HCT116 (cell line): ENCODE measurements at regions not wholly inside any gene's neighbourhood (a gene's known extent, or its start where the extent isn't known, plus 50 kb on each side); places are given as distances from the start of the nearest gene placed in this dataset.

ENCODE experiments used
- ATAC-seq: fragments of 200-7000 bp; cut with Tn5 transposase; 2 replicates; pipeline ENCODE4 v1.9.1; 2020; ENCODE audit warnings: mild to moderate bottlenecking, moderate library complexity
- BruUV-seq: library from RNA; stranded (reverse); fragments of 400-500 nt; replicated peaks from 2 replicates; lab custom pipeline; 2021; lab: Mats Ljungman, UMichigan
- CTCF ChIA-PET: fragments of 300-600 bp; sonication (Branson Sonifier 250); formaldehyde crosslinking; loops from one replicate; lab custom pipeline; 2021; ENCODE audit warnings: antibody characterized with exemption; lab: Charles Lee
- POLR2A ChIA-PET: fragments of 300-600, 350-600 bp; sonication (Branson Sonifier 250); formaldehyde crosslinking; loops from one replicate; lab custom pipeline; 2021; ENCODE audit warnings: antibody characterized with exemption; lab: Charles Lee
- RAD21 ChIA-PET, 2 experiments: fragments of 300-600 bp; sonication (Branson Sonifier 250); formaldehyde crosslinking; loops; one replicate each; lab custom pipeline; 2023; ENCODE audit warnings: low total read pairs in 2 of 2; ENCODE audit not compliant: uncharacterized antibody in 2 of 2, unreplicated experiment in 2 of 2, low non-redundant PET in 1 of 2; lab: Charles Lee
- DNase-seq: peaks from one replicate; pipeline ENCODE4 v3.0.0-alpha.2; 2010; ENCODE audit warnings: low read depth, low spot score
- H2AFZ ChIP-seq: fragments of 200-600 bp; shearing (Covaris generic), sonication (generic); 2 replicates; pipeline ENCODE4 v1.6.1; 2017; ENCODE audit warnings: low read depth, mixed run types, mixed read lengths, antibody characterized with exemption, low read length; ENCODE audit not compliant: poor library complexity, severe bottlenecking
- H3K27ac ChIP-seq: 2 replicates; pipeline ENCODE4 v1.5.1; 2012; ENCODE audit warnings: low read depth, low read length
- H3K27me3 ChIP-seq: fragments of 200-600 bp; sonication (generic); 2 replicates; pipeline ENCODE4 v1.6.1; 2016; ENCODE audit warnings: mixed run types, low read length, mixed read lengths; ENCODE audit not compliant: insufficient read depth
- H3K36me3 ChIP-seq, 2 experiments: fragments of 200-500 bp in 1 of 2; fragments of 200-600 bp in 1 of 2; sonication (Bioruptor generic) in 1 of 2; sonication (generic) in 1 of 2; 2 replicates each; pipeline versions ENCODE4 v1.5.1 to v1.6.1; 2014 to 2016; ENCODE audit warnings: low read length in 2 of 2, inconsistent platforms in 1 of 2, mixed read lengths in 1 of 2, mixed run types in 1 of 2; ENCODE audit not compliant: insufficient read depth in 2 of 2, control insufficient read depth in 1 of 2
- H3K4me1 ChIP-seq, 2 experiments: fragments of 200-600 bp in 1 of 2; sonication (generic) in 1 of 2; 2 replicates each; pipeline versions ENCODE4 v1.5.1 to v1.6.1; 2012 to 2017; ENCODE audit warnings: low read length in 2 of 2, inconsistent platforms in 1 of 2, mild to moderate bottlenecking in 1 of 2, mixed read lengths in 1 of 2, mixed run types in 1 of 2, moderate library complexity in 1 of 2; ENCODE audit not compliant: insufficient read depth in 2 of 2, control insufficient read depth in 1 of 2
- H3K4me2 ChIP-seq: fragments of 200-600 bp; sonication (generic); 2 replicates; pipeline ENCODE4 v1.6.1; 2017; ENCODE audit warnings: mixed run types, low read length, mixed read lengths
- H3K4me3 ChIP-seq, 2 experiments: fragments of 200-600 bp in 1 of 2; sonication (generic) in 1 of 2; replicated peaks in 1 of 2; 2 replicates each; pipeline ENCODE4 v1.5.1; 2011 to 2016; ENCODE audit warnings: low read length in 2 of 2, control low read depth in 1 of 2, low read depth in 1 of 2, mild to moderate bottlenecking in 1 of 2, mixed read lengths in 1 of 2, mixed run types in 1 of 2
- H3K79me2 ChIP-seq: fragments of 200-600 bp; sonication (generic); 2 replicates; pipeline ENCODE4 v1.6.1; 2017; ENCODE audit warnings: mild to moderate bottlenecking, mixed run types, low read length, moderate library complexity, mixed read lengths; ENCODE audit not compliant: insufficient read depth
- H3K9ac ChIP-seq: fragments of 200-600 bp; sonication (generic); 2 replicates; pipeline ENCODE4 v1.6.1; 2016; ENCODE audit warnings: low read length, mixed read lengths
- H3K9me2 ChIP-seq: fragments of 200-600 bp; sonication (generic), shearing (Covaris generic); 2 replicates; pipeline ENCODE4 v1.6.1; 2017; ENCODE audit warnings: mixed run types, mild to moderate bottlenecking, moderate library complexity; ENCODE audit not compliant: insufficient read depth
- H3K9me3 ChIP-seq, 2 experiments: fragments of 200-500 bp in 1 of 2; fragments of 200-600 bp in 1 of 2; sonication (Bioruptor generic) in 1 of 2; sonication (generic) in 1 of 2; 2 replicates each; pipeline ENCODE4 v1.6.1; 2014 to 2017; ENCODE audit warnings: low read length in 2 of 2, mixed read lengths in 2 of 2, inconsistent platforms in 1 of 2, low read depth in 1 of 2, mild to moderate bottlenecking in 1 of 2, mixed run types in 1 of 2, moderate library complexity in 1 of 2; ENCODE audit not compliant: control insufficient read depth in 1 of 2, insufficient read depth in 1 of 2
- H4K20me1 ChIP-seq: fragments of 200-600 bp; sonication (generic), shearing (Covaris generic); 2 replicates; pipeline ENCODE4 v1.6.1; 2017; ENCODE audit warnings: mixed run types, mild to moderate bottlenecking, moderate library complexity; ENCODE audit not compliant: insufficient read depth
- CBX3 ChIP-seq: IDR thresholded peaks from 2 replicates; pipeline ENCODE4 v1.6.1; 2012; ENCODE audit warnings: low read depth
- CEBPB ChIP-seq: IDR thresholded peaks from 2 replicates; pipeline ENCODE4 v1.6.1; 2012; ENCODE audit warnings: low read depth
- CTCF ChIP-seq, 3 experiments: fragments of 200-600 bp in 1 of 3; sonication (generic) in 1 of 3; IDR thresholded peaks in 2 of 3; conservative IDR thresholded peaks in 1 of 3; 2 replicates each; pipeline ENCODE4 v1.5.1; 2012 to 2017; ENCODE audit warnings: low read depth in 2 of 3, low read length in 2 of 3, antibody characterized with exemption in 1 of 3, borderline replicate concordance in 1 of 3, control low read depth in 1 of 3, mild to moderate bottlenecking in 1 of 3, mixed read lengths in 1 of 3, mixed run types in 1 of 3, moderate library complexity in 1 of 3; ENCODE audit not compliant: insufficient read depth in 1 of 3
- EZH2 ChIP-seq: fragments of 200-600 bp; sonication (generic); IDR thresholded peaks from 2 replicates; pipeline ENCODE4 v1.6.1; 2017; ENCODE audit warnings: antibody characterized with exemption, mixed run types
- JUND ChIP-seq: IDR thresholded peaks from 2 replicates; pipeline ENCODE4 v1.6.1; 2012
- POLR2A ChIP-seq: IDR thresholded peaks from 2 replicates; pipeline ENCODE4 v1.7.0; 2011; ENCODE audit warnings: borderline replicate concordance; ENCODE audit not compliant: insufficient read depth, insufficient read length; ENCODE audit errors: extremely low read depth
- SP1 ChIP-seq: IDR thresholded peaks from 2 replicates; pipeline ENCODE4 v1.6.1; 2012; ENCODE audit warnings: low read depth
- TCF7L2 ChIP-seq: IDR thresholded peaks from 2 replicates; pipeline ENCODE4 v1.7.0; 2011; ENCODE audit warnings: borderline replicate concordance, inconsistent platforms; ENCODE audit not compliant: insufficient read depth, insufficient read length; ENCODE audit errors: extremely low read depth
- ZBTB33 ChIP-seq: IDR thresholded peaks from 2 replicates; pipeline ENCODE4 v1.6.1; 2011; ENCODE audit warnings: mild to moderate bottlenecking, low read length, moderate library complexity; ENCODE audit not compliant: insufficient replicate concordance; ENCODE audit errors: extremely low read depth
- ZFX ChIP-seq: fragments of 450-650 bp; IDR thresholded peaks from 2 replicates; pipeline ENCODE4 v1.6.1; 2017
- intact Hi-C: fragments of 100-400 bp; cut with micrococcal nuclease; formaldehyde crosslinking; loops from 2 replicates; pipeline ENCODE4 v1.10.0; 2022

- no peak overlapping the region for H2AFZ ChIP-seq
- H3K4me2 ChIP-seq: no peak overlapping the region
- H3K79me2 ChIP-seq: no peaks in the 10 kb centered on the region
Observed at GRCh38 chr5:20088361-20088760, 100.4 kb upstream of the CDH18 start.

More at GRCh38 chr5:20088361-20088760, 100.4 kb upstream of the CDH18 start:
- no peak for DNase-seq
- POLR2A ChIA-PET: no interaction called here
- ATAC-seq: no peak
- Histone ChIP-seq H3K27me3 (no peaks in the 10 kb centered on the region), H3K9me2 (no peaks in the 10 kb centered on the region), H3K9ac (no peak overlapping the region), H3K9me3 (peaks cover 5 to 10% of the 10 kb centered on the region in 2 experiments; a peak in 3 of 4 replicates), H3K4me1 (no peaks in the 10 kb centered on the region), H3K36me3 (no peaks in the 10 kb centered on the region), H3K4me3 (no peak overlapping the region), H3K27ac (no peak overlapping the region), H4K20me1 (no peaks in the 10 kb centered on the region)
- no peak for TF ChIP-seq ZFX
- no peak for TF ChIP-seq CTCF (IDR thresholded peaks at IDR 0.05 in 2 of 3, conservative IDR thresholded peaks at IDR 0.05 in 1 of 3; ENCODE audit: borderline replicate concordance in 1 of 3, insufficient read depth in 1 of 3, low read depth in 2 of 3, low read length in 2 of 3)
- no peak for TF ChIP-seq CEBPB
- no peak for TF ChIP-seq JUND
- no peak for TF ChIP-seq ZBTB33
- no peak for TF ChIP-seq POLR2A
- no peak for TF ChIP-seq CBX3
- TF ChIP-seq EZH2: no peak
- no peak for TF ChIP-seq TCF7L2
- no peak for TF ChIP-seq SP1
- CTCF ChIA-PET: no interaction called here
- intact Hi-C loops: no loop called here
- BruUV-seq: no TSS peak
- RAD21 ChIA-PET: no interaction called here
